SU-DHL-6 (cell line): ENCODE measurements at regions not wholly inside any gene's neighbourhood (a gene's known extent, or its start where the extent isn't known, plus 50 kb on each side); places are given as distances from the start of the nearest gene placed in this dataset.

ENCODE experiments used
- EZH2phosphoT487 ChIP-seq: fragments of 200-600 bp; sonication (generic), shearing (Covaris generic); conservative IDR thresholded peaks from 2 replicates; pipeline ENCODE4 v1.6.1; 2018; ENCODE audit warnings: mild to moderate bottlenecking, antibody characterized with exemption, low read length, moderate library complexity, mixed read lengths
- TF ChIP-seq, protein P1 (sequence below): fragments of 200-600 bp; sonication (generic); IDR thresholded peaks from one replicate; pipeline ENCODE4 v1.5.1; 2017; ENCODE audit warnings: antibody characterized with exemption, mild to moderate bottlenecking, low read length, moderate library complexity; ENCODE audit not compliant: insufficient read depth, poor library complexity, severe bottlenecking

- TF ChIP-seq, protein P1, sequence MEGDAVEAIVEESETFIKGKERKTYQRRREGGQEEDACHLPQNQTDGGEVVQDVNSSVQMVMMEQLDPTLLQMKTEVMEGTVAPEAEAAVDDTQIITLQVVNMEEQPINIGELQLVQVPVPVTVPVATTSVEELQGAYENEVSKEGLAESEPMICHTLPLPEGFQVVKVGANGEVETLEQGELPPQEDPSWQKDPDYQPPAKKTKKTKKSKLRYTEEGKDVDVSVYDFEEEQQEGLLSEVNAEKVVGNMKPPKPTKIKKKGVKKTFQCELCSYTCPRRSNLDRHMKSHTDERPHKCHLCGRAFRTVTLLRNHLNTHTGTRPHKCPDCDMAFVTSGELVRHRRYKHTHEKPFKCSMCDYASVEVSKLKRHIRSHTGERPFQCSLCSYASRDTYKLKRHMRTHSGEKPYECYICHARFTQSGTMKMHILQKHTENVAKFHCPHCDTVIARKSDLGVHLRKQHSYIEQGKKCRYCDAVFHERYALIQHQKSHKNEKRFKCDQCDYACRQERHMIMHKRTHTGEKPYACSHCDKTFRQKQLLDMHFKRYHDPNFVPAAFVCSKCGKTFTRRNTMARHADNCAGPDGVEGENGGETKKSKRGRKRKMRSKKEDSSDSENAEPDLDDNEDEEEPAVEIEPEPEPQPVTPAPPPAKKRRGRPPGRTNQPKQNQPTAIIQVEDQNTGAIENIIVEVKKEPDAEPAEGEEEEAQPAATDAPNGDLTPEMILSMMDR, result no peak
- TF ChIP-seq EZH2phosphoT487, result no peak
Measured at GRCh38 chr9:126093771-126094170, 232.9 kb upstream of the MVB12B start.
